NCI-H1092 (cell line): ENCODE measurements at regions not wholly inside any gene's neighbourhood (a gene's known extent, or its start where the extent isn't known, plus 50 kb on each side); places are given as distances from the start of the nearest gene placed in this dataset.

ENCODE experiments used
- DNase-seq: peaks from one replicate; lab custom pipeline; 2025; lab: John Stamatoyannopoulos, UW

DNA sequence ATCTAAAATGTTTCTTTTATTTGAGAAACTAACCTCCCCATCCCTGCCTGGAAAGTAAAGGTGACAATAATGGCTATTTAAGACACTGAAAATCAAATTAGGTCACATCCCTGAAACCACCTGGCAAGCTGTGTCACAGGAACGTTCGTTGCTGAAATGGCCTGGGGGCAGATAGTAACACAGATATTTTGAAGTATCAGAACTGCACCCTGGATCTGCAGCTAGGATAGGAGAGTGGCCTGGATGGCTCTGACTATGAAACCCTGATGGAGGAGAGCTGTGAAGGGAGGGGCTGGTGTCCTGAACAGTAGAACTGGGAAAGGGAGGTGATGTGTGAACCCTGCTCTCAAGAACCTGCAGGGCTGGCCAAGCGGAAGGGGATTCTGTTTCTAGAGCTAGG is 648.3 kb upstream of the CFAP20DC start:
- DNase-seq, result no peak

- no peak for DNase-seq
Measured at GRCh38 chr3:59696783-59697182, 647.0 kb upstream of the CFAP20DC start.

GRCh38 chr3:59695860-59696259 is 646.0 kb upstream of the CFAP20DC start:
- no peak for DNase-seq

- no peak for DNase-seq
Measured at GRCh38 chr3:59692117-59692516, 642.3 kb upstream of the CFAP20DC start.

- DNase-seq, result no peak
Measured at GRCh38 chr3:59690886-59691285, 641.1 kb upstream of the CFAP20DC start.

GRCh38 chr3:59688636-59689035 is 638.8 kb upstream of the CFAP20DC start:
- DNase-seq, result no peak

GRCh38 chr3:59685432-59685831 is 635.6 kb upstream of the CFAP20DC start:
- DNase-seq, result no peak

DNA sequence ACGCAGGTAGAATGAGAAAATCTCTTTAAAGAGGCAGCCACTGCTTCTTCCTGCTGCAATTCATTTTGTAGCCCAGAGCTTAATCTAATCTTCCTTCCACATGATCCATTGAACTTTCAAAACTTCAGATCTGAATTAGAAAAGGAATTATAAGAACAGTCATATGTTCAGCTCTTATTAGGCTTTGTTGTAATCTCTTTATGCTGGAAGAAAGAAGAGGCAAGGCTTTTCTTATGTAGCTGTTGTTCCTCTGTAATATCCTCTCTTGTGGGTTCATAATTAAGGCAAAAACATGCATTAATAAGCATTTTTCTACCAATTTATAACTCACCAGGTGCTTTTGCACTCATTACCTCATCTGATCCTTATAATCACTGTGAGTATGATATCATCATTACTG is 634.9 kb upstream of the CFAP20DC start:
- no peak for DNase-seq

DNA sequence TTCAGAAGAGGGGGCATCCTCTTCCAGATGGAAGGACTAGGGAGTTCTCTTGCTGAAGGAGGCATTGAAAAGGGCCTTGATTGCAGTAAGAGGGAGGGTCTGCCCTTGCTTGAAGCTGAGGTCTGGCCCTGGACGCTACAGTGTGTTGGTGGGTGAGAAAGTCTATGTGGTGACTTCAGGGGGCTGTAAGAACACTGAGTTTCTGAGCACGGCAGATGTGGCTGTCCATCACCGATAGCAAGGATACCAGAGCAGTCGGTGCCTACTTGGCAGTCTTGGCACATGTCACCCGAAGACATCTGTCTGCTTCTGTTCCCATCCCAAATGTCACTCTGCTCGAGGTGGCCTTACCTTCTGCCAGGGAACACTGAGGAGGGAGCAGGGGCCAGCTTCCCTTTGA is 631.1 kb upstream of the CFAP20DC start:
- DNase-seq, result no peak

DNA sequence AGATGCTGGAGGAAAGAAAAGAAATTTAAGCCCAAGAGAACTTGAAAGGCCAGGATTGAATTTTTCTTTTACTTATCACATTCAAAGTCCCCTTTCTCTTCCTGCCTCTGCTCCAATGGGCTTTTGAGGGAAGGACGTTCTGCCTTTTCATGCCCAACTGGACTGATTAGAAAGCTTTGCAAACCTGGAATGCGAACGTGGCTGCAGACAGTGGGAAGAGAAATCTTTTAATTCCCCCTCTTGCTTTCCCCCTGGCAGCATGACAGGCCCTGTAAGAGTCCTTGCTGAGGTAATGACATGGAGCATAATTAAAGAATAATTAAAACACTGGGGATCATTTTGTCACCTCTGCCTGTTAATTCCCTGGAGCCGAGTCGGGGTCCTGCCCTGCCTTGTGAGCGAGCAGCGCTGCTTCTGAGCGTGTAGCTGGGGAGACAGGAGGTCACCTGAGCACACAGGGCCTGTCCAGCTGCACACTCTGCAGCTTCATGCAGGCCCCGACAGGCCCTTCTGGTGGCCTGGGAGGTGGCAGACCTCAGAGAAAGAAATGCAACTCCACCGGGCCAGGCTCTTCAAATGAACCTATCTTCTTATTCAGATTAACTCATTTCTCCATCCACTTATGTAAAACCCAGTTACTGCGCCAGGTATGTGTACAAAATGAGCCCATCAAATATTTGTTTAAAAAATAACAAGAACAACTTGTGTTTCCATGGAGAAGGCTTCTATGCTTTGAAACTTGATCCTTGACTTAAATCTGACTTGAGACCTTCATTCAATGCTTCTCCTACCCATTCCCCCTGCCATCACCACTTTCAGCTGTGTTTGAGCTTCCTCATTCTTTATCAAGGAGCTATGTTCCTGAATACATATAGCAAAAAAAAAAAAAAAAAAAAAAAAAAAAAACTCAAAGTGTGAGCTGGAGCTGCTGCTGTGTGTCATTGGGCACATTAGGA is 628.2 kb upstream of the CFAP20DC start:
- DNase-seq, result no peak

DNA sequence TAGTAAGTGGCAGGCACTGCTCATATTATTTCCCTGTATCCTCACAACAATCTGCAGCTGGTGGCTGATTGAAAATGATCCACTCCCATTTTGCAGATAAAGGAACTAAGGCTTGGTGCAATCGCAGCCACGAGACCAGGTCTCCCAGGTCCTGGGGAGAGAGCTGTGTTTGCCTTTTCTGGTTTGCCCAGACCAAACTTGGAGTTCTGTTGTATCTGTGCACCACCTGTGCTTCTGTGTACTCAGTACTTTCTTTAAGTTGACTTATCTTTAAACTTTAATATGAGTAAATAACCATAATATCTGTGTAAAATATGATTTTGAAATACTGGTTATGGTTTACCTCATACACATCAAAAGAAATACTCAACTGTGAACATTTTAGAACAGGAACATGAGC is 625.7 kb upstream of the CFAP20DC start:
- DNase-seq, result no peak

DNA sequence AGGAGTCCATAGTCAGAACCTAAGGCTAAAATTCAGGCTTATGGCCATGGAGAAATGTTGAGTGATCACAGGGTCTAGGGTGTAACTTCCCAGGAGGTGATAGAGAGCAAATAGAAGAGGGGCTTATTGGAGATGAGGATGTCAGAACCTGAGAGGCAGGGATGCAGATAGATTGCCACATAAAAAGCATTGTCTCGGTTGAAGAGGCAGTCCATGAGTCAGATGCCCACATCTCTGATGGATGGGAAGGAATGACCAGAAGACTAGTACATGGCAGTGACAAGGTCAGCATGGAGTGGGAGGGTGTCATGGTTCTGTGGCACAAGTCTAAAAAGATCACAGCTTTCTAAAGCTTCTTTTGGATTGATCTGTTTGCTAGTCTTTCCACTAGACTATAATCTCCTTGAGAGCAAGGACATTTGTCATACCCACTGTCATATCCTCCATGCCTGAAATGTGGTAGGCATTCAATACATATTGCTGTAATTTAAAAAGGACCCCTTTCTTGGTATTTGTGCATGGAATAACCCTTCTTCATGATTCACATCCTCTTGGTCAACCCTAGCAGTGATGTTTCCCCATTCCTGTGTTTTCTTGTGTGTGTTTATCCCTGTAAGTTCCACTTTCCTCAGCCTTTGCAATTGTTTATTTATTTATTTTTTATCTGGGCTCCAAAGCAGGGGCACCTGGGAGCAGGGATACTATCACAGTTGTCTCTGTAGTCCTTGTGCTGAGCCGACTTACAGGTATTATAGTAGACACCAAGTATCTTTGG is 613.4 kb upstream of the CFAP20DC start:
- DNase-seq, result no peak

DNA sequence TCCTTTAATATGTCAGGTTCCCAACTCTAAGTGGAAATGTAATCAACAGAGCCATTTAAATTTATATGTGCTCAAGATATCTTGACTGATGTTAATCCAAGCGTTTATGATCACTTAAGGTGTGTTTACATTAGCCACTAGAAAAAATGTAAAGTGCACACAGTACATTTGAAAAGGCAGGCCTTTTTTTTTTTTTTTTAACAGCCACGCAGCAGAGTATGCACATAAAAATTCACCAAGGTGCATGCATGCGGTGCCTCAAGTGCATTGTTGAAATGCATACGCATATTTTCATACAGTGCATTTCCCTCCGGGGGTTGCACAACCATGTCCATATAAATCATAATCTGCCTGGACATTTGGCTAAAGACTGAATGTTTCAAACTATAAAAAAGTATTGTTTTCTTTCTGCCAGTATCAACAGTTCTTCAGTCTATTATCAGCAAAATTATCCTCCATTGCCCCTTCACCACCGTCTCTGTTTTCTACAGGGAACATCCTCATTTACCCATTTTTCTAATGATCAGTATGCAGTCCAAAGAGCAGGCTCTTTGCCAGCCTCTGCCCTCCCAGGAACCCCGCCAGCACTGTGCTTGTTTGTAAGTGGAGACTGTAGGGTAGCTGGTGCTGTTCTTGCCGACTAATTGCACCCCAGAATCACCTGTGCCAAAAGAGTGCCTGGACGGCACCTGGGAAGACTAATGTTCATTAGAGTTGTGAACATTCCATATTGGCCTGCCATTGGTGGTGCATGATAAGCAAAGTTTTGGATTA is 611.2 kb upstream of the CFAP20DC start:
- DNase-seq, result peak; percentile 35

GRCh38 chr3:59660376-59660775 is 610.6 kb upstream of the CFAP20DC start:
- no peak for DNase-seq

DNA sequence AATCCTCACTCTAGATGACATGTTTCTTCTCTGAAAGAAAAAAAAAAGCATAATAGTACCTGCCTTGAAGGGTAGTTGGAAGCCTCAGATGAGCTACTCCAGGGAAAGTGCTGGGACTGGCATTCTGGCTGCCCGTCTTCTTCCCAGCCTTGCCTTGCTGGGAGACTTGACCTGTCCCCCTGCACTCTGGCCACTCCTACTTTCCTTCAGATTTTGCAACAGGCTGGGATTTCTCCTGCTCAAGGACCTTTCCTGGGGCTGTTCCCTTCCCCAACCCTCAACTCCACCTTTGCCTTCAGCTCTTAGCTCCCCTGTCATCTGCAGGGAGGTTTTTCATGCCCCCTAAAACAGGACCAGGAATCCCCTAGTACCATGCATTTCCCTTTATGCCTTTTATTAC is 609.9 kb upstream of the CFAP20DC start:
- DNase-seq, result no peak

DNA sequence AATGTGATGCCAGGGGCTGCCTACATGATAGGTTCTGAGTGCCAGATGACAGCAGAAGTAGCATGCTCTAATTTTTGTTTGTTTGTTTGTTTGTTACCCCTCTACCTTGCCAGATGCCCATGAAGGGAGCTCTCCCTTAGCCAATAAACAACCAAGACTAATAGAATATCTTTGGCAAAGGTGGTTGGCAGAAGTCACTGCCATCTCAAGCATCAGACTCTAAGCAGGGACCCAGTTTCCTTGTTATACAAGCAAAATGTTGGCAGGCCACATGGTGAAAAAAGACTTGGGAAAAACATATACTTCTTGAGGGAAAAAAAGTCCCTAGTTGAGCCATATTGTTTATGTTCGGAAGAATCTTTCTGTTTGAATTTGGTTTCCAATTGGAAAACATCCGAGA is 609.0 kb upstream of the CFAP20DC start:
- DNase-seq, result no peak

DNA sequence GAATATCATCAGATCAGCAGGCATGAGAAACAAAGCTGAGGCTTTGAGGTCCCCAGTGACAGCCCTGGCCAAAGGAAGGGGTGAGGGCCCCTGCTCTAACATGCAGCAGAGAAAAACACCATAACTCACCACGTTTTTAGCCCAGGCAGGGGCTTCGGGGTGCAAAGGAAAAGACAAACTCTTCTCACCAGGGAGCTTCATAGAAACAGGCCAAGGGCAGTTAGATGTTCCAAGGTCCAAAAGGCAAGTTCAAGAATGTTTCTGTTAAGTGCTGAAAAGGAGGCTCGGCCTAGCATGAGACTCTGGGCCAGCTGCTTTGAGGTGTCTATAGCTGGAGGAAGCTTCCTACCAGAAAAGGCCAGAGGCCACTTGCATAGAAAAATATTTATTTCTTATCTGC is 608.4 kb upstream of the CFAP20DC start:
- no peak for DNase-seq

DNA sequence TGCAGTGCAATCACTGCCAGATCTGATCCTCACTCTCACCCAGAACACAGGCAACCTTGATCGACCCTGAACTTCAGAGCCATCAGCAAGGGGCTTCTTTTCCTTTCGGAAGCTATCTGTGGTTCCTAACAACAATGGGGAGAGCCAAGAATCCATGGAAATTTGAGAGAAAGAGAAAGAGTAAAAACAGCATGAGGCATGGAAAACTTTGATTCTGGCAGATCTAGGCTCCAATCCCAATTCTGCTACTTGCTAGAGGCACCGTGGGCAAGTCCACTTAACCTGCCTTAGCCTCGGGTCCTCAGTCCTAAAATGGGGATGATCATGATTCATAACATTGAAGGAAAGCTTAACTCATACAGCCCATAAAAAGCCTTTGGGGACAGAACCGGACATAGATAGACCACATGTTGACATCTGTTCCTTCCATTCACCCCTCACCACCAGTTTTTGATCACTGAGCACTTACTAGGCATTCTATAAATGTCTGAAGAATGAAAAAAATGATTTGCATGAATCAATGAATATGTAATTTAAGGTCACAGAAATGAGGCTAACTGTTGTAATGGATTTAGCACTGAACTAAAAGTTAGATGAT is 605.7 kb upstream of the CFAP20DC start:
- no peak for DNase-seq

- no peak for DNase-seq
Measured at GRCh38 chr3:59654480-59655417, 604.9 kb upstream of the CFAP20DC start.

- no peak for DNase-seq
Measured at GRCh38 chr3:59654123-59654479, 604.3 kb upstream of the CFAP20DC start.
